GM12878 (cell line): ENCODE measurements at regions not wholly inside any gene's neighbourhood (a gene's known extent, or its start where the extent isn't known, plus 50 kb on each side); places are given as distances from the start of the nearest gene placed in this dataset.

Experiments
- ATAC-seq: fragments of 200-7000 bp; cut with Tn5 transposase; 3 replicates; pipeline ENCODE4 v1.9.1; 2020; ENCODE audit warnings: mild to moderate bottlenecking, moderate library complexity
- BruUV-seq: library from RNA; stranded (reverse); fragments of 400-500 nt; replicated peaks from 2 replicates; lab custom pipeline; 2021; lab: Mats Ljungman, UMichigan
- CTCF ChIA-PET: fragments of 300-600 bp; sonication (Branson Sonifier 250); formaldehyde crosslinking; extraction: SDS; loops from one replicate; lab custom pipeline; 2021; ENCODE audit warnings: inconsistent platforms; lab: Yijun Ruan, JAX
- POLR2A ChIA-PET: fragments of 350-600 bp; formaldehyde crosslinking; extraction: SDS; loops from one replicate; lab custom pipeline; 2021; ENCODE audit warnings: inconsistent platforms; lab: Charles Lee
- RAD21 ChIA-PET: fragments of 300-600 bp; sonication (Branson Sonifier 250); formaldehyde crosslinking; loops from one replicate; lab custom pipeline; 2023; ENCODE audit warnings: antibody characterized with exemption; ENCODE audit not compliant: unreplicated experiment; lab: Charles Lee
- SMC1A ChIA-PET: fragments of 300-600 bp; sonication (Branson Sonifier 250); formaldehyde crosslinking; loops from one replicate; lab custom pipeline; 2023; ENCODE audit not compliant: unreplicated experiment, uncharacterized antibody; lab: Charles Lee
- DNase-seq: peaks from one replicate; pipeline ENCODE4 v3.0.0-alpha.2; 2011; ENCODE audit warnings: low read depth, low spot score
- FAIRE-seq: peaks from 3 replicates; lab custom pipeline; 2011; peaks lifted over from hg19 to GRCh38; lab: Jason Lieb, UNC
- H2AFZ ChIP-seq: 2 replicates; pipeline ENCODE4 v1.6.0; 2011; ENCODE audit warnings: low read depth, low read length, control low read depth; ENCODE audit not compliant: control insufficient read depth
- H3K27ac ChIP-seq: 2 replicates; pipeline ENCODE4 v1.5.1; 2011; ENCODE audit warnings: control low read depth; ENCODE audit not compliant: control insufficient read depth, insufficient read depth
- H3K27me3 ChIP-seq, 2 experiments: replicated peaks in 1 of 2; 2 replicates each; pipeline versions ENCODE4 v1.6.0 to v1.6.1; 2011; ENCODE audit warnings: low read length in 1 of 2; ENCODE audit not compliant: control insufficient read depth in 2 of 2, insufficient read depth in 2 of 2
- H3K36me3 ChIP-seq, 2 experiments: 2 replicates each; pipeline ENCODE4 v1.5.1; 2011; ENCODE audit warnings: low read length in 1 of 2; ENCODE audit not compliant: control insufficient read depth in 2 of 2, insufficient read depth in 2 of 2
- H3K4me1 ChIP-seq: 2 replicates; pipeline ENCODE4 v1.6.1; 2011; ENCODE audit warnings: mild to moderate bottlenecking, low read length, moderate library complexity, mixed read lengths; ENCODE audit not compliant: control insufficient read depth, insufficient read depth
- H3K4me2 ChIP-seq: 2 replicates; pipeline ENCODE4 v1.6.0; 2011; ENCODE audit warnings: control low read depth; ENCODE audit not compliant: control insufficient read depth, insufficient read depth
- H3K4me3 ChIP-seq: fragments of 200-600 bp; sonication (generic); 2 replicates; pipeline ENCODE4 v1.5.1; 2016
- H3K79me2 ChIP-seq: 2 replicates; pipeline ENCODE4 v1.6.0; 2011; ENCODE audit warnings: low read length; ENCODE audit not compliant: control insufficient read depth, insufficient read depth
- H3K9ac ChIP-seq: 2 replicates; pipeline ENCODE4 v1.8.0; 2011; ENCODE audit warnings: low read length, control low read depth, mixed read lengths; ENCODE audit not compliant: control insufficient read depth, insufficient read depth
- H3K9me3 ChIP-seq: replicated peaks from 3 replicates; pipeline ENCODE4 v1.5.1; 2011; ENCODE audit warnings: mild to moderate bottlenecking, low read length; ENCODE audit not compliant: control insufficient read depth, insufficient read depth
- H4K20me1 ChIP-seq: 2 replicates; pipeline ENCODE4 v1.6.0; 2011; ENCODE audit not compliant: control insufficient read depth, insufficient read depth
- BMI1 ChIP-seq: fragments of 450-650 bp; IDR thresholded peaks from 2 replicates; pipeline ENCODE4 v1.6.1; 2016; ENCODE audit warnings: mild to moderate bottlenecking, moderate library complexity, borderline replicate concordance
- BRCA1 ChIP-seq: IDR thresholded peaks from 2 replicates; pipeline ENCODE4 v1.6.1; 2011; ENCODE audit warnings: low read depth, low read length, improper control_type of control experiment
- CBFB ChIP-seq: IDR thresholded peaks from 2 replicates; pipeline ENCODE4 v1.6.1; 2016; ENCODE audit warnings: antibody characterized with exemption, low read depth
- CBX3 ChIP-seq: fragments of 200-600 bp; sonication (generic); IDR thresholded peaks from 2 replicates; pipeline ENCODE4 v1.6.1; 2016; ENCODE audit warnings: low read depth, borderline replicate concordance
- DPF2 ChIP-seq: fragments of 450-650 bp; IDR thresholded peaks from 2 replicates; pipeline ENCODE4 v1.6.1; 2017; ENCODE audit warnings: mild to moderate bottlenecking
- E4F1 ChIP-seq: fragments of 450-650 bp; IDR thresholded peaks from 2 replicates; pipeline ENCODE4 v1.6.1; 2018; ENCODE audit warnings: borderline replicate concordance, mild to moderate bottlenecking; ENCODE audit not compliant: partially characterized antibody
- JUNB ChIP-seq: IDR thresholded peaks from 2 replicates; pipeline ENCODE4 v1.6.1; 2016; ENCODE audit warnings: antibody characterized with exemption, mild to moderate bottlenecking
- MEF2A ChIP-seq: IDR thresholded peaks from 2 replicates; pipeline ENCODE4 v1.6.1; 2011; ENCODE audit warnings: low read depth, mild to moderate bottlenecking, low read length, moderate library complexity; ENCODE audit not compliant: insufficient read depth
- MLLT1 ChIP-seq: fragments of 450-650 bp; IDR thresholded peaks from 2 replicates; pipeline ENCODE4 v1.6.1; 2016; ENCODE audit warnings: mild to moderate bottlenecking
- MXI1 ChIP-seq: fragments of 150-350 bp; IDR thresholded peaks from 2 replicates; pipeline ENCODE4 v1.6.1; 2011; ENCODE audit warnings: low read depth, mild to moderate bottlenecking, inconsistent platforms, low read length, improper control_type of control experiment
- NR2C2 ChIP-seq: IDR thresholded peaks from 2 replicates; pipeline ENCODE4 v1.6.1; 2011; ENCODE audit warnings: borderline replicate concordance, low read depth; ENCODE audit not compliant: control insufficient read depth, insufficient read length
- PAX8 ChIP-seq: fragments of 450-650 bp; IDR thresholded peaks from 2 replicates; pipeline ENCODE4 v1.6.1; 2017; ENCODE audit warnings: mild to moderate bottlenecking, moderate library complexity
- POLR2A ChIP-seq: IDR thresholded peaks from 2 replicates; pipeline ENCODE4 v1.6.1; 2011; ENCODE audit warnings: low read depth, mild to moderate bottlenecking, low read length
- RELB ChIP-seq: fragments of 450-650 bp; IDR thresholded peaks from 2 replicates; pipeline ENCODE4 v1.6.1; 2017; ENCODE audit warnings: low read depth, mild to moderate bottlenecking, moderate library complexity
- SREBF1 ChIP-seq: IDR thresholded peaks from 2 replicates; pipeline ENCODE4 v1.6.1; 2012; ENCODE audit warnings: mild to moderate bottlenecking, low read length
- TBL1XR1 ChIP-seq: IDR thresholded peaks from 2 replicates; pipeline ENCODE4 v1.6.1; 2012; ENCODE audit warnings: low read depth, low read length, improper control_type of control experiment
- ZBED1 ChIP-seq: IDR thresholded peaks from 2 replicates; pipeline ENCODE4 v1.6.1; 2016; ENCODE audit warnings: borderline replicate concordance
- ZNF24 ChIP-seq: fragments of 450-650 bp; IDR thresholded peaks from 2 replicates; pipeline ENCODE4 v1.6.1; 2017; ENCODE audit warnings: antibody characterized with exemption, mild to moderate bottlenecking
- ZSCAN29 ChIP-seq: fragments of 450-650 bp; IDR thresholded peaks from 2 replicates; pipeline ENCODE4 v1.6.1; 2017; ENCODE audit warnings: mild to moderate bottlenecking, moderate library complexity
- WGBS: methylation state at CpG from one replicate; pipeline ENCODE4 v1.1.6; 2016; ENCODE audit warnings: low lambda C conversion rate; ENCODE audit not compliant: insufficient replicate concordance, insufficient coverage; ENCODE audit errors: missing lambda C conversion rate; 5-methylcytosine and 5-hydroxymethylcytosine counted together
- in situ Hi-C: fragments of 300-500 bp; cut with MboI; formaldehyde crosslinking; loops from 9 replicates; pipeline ENCODE4 v1.14.3; 2018; ENCODE audit warnings: mixed read lengths
- intact Hi-C: fragments of 100-400 bp; cut with micrococcal nuclease; formaldehyde crosslinking; loops from one replicate; pipeline ENCODE4 v1.14.2; 2022; ENCODE audit not compliant: unreplicated experiment

- Histone ChIP-seq H3K27ac (peak overlapping the region; percentile 97), H3K9ac (no peak overlapping the region), H3K27me3 (no peaks in the 10 kb centered on the region), H3K36me3 (no peaks in the 10 kb centered on the region), H3K79me2 (peaks cover 65% of the 10 kb centered on the region), H3K9me3 (peaks cover 3% of the 10 kb centered on the region; the same call in 2 of the 3 replicates), H3K4me1 (peaks cover 29% of the 10 kb centered on the region), H4K20me1 (no peaks in the 10 kb centered on the region), H3K4me3 (no peak overlapping the region), H2AFZ (no peak overlapping the region), H3K4me2 (peak overlapping the region; percentile 36; the same call in 1 of the 2 replicates)
- WGBS: 7% methylated on average over 4 of the region's 4 CpGs
- FAIRE-seq: peak; percentile 23
- intact Hi-C loops (no loop called here), in situ Hi-C loops (loop anchor here (5.0 kb wide), 1 partner anchor 76 kb away; no protein-coding TSS in a partner anchor)
- ChIA-PET SMC1A (interaction anchor here (3.1 to 15.5 kb wide), 5 partner anchors 29 to 143 kb away, joined by 13 to 426 read pairs (median 61); no protein-coding TSS in a partner anchor), CTCF (interaction anchor here (1.2 to 11.5 kb wide), 4 partner anchors 30 to 145 kb away, joined by 3 to 163 read pairs (median 32); no protein-coding TSS in a partner anchor), RAD21 (interaction anchor here (1.4 to 13.1 kb wide), 5 partner anchors 30 to 147 kb away, joined by 3 to 253 read pairs (median 34); no protein-coding TSS in a partner anchor), POLR2A (interaction anchor here (3.6 to 7.1 kb wide), 2 partner anchors 31 to 141 kb away, joined by 16 to 51 read pairs; no protein-coding TSS in a partner anchor)
- peak; percentile 6 for ATAC-seq
- no TSS peak for BruUV-seq
- DNase-seq: no peak
- TF ChIP-seq E4F1: no peak
- no peak for TF ChIP-seq PAX8
- TF ChIP-seq BRCA1: no peak
- TF ChIP-seq ZBED1: peak; percentile 77; the same call in 1 of the 2 replicates
- TF ChIP-seq TBL1XR1: no peak
- no peak for TF ChIP-seq POLR2A
- TF ChIP-seq CBX3: no peak
- no peak for TF ChIP-seq MXI1
- peak; percentile 75 for TF ChIP-seq CBFB
- TF ChIP-seq MEF2A: peak; percentile 88
- TF ChIP-seq JUNB: peak; percentile 96
- no peak for TF ChIP-seq NR2C2
- TF ChIP-seq SREBF1: no peak
- no peak for TF ChIP-seq ZSCAN29
- TF ChIP-seq DPF2: no peak
- no peak for TF ChIP-seq BMI1
- TF ChIP-seq RELB: no peak
- no peak; the same call in 1 of the 2 replicates for TF ChIP-seq MLLT1
- no peak for TF ChIP-seq ZNF24
Observed at GRCh38 chr21:25426580-25426979, 180.7 kb downstream of the MRPL39 start.
